Body of pancreas (tissue), 4 donors: ENCODE measurements at regions not wholly inside any gene's neighbourhood (a gene's known extent, or its start where the extent isn't known, plus 50 kb on each side); places are given as distances from the start of the nearest gene placed in this dataset.

ENCODE experiments used
- CTCF ChIP-seq, 7 experiments: fragments of 450-650 bp in 4 of 7; fragments of 200-600 bp in 3 of 7; sonication (generic) in 3 of 7; IDR thresholded peaks; one replicate each; pipeline ENCODE4 v1.5.1; 2016 to 2019; ENCODE audit warnings: antibody characterized with exemption in 7 of 7
- POLR2A ChIP-seq, 3 donors: fragments of 450-650 bp; IDR thresholded peaks; one replicate each; pipeline ENCODE4 v1.6.1; 2016; ENCODE audit warnings: antibody characterized with exemption in 3 of 3, mild to moderate bottlenecking in 2 of 3

DNA sequence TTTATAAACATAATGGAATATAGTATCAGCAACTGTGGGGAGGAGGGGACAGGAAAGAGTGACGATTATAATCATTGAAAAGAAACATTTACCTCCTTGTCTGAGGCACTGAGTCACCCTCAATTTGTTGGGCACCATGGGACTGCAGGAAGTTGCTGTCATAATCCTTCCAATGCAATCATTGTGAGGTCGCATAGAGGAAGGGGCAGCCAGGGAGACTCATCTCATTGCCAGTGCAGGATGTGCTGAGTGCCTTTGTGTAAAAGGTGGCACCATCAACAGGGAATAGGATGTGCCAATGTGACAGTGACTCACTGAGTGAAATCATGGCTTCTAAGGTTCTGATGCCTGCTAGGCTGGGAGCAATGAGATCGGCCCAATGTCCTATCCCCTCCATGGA lies 300.4 kb upstream of the ADAMTS9 start:
- TF ChIP-seq POLR2A (IDR thresholded peaks at IDR 0.05): no peak
- no peak for TF ChIP-seq CTCF (IDR thresholded peaks at IDR 0.05)
